Neural progenitor cell (in vitro differentiated cells): ENCODE measurements at regions not wholly inside any gene's neighbourhood (a gene's known extent, or its start where the extent isn't known, plus 50 kb on each side); places are given as distances from the start of the nearest gene placed in this dataset.

Experiments used
- CTCF ChIP-seq: fragments of 200-600 bp; sonication (generic); IDR thresholded peaks from 2 replicates; pipeline ENCODE4 v1.5.1; 2017; ENCODE audit warnings: antibody characterized with exemption, mild to moderate bottlenecking
- EZH2 ChIP-seq: fragments of 200-600 bp; sonication (generic); IDR thresholded peaks from 2 replicates; pipeline ENCODE4 v1.6.1; 2017; ENCODE audit warnings: antibody characterized with exemption, mild to moderate bottlenecking, moderate library complexity
- EZH2phosphoT487 ChIP-seq: fragments of 200-600 bp; sonication (generic); IDR thresholded peaks from 2 replicates; pipeline ENCODE4 v1.6.1; 2017; ENCODE audit warnings: antibody characterized with exemption

- TF ChIP-seq EZH2 (no peak), CTCF (no peak), EZH2phosphoT487 (no peak)
Measured at GRCh38 chr12:46908936-46909635, 83.3 kb upstream of the SLC38A4 start.
